ENCODE measurements at regions not wholly inside any gene's neighbourhood (a gene's known extent, or its start where the extent isn't known, plus 50 kb on each side); places are given as distances from the start of the nearest gene placed in this dataset.

- H3K27me3 ChIP-seq (replicated peaks; ENCODE audit: insufficient read depth) = no peaks in the 10 kb centered on the region
- H3K4me1 ChIP-seq (ENCODE audit: control insufficient read depth in 1 of 2, low read depth in 2 of 2) = no peaks in the 10 kb centered on the region
- ATAC-seq (ENCODE audit: insufficient number of reproducible peaks, low FRiP score, low read depth) = no peak
- TF ChIP-seq, protein P1, sequence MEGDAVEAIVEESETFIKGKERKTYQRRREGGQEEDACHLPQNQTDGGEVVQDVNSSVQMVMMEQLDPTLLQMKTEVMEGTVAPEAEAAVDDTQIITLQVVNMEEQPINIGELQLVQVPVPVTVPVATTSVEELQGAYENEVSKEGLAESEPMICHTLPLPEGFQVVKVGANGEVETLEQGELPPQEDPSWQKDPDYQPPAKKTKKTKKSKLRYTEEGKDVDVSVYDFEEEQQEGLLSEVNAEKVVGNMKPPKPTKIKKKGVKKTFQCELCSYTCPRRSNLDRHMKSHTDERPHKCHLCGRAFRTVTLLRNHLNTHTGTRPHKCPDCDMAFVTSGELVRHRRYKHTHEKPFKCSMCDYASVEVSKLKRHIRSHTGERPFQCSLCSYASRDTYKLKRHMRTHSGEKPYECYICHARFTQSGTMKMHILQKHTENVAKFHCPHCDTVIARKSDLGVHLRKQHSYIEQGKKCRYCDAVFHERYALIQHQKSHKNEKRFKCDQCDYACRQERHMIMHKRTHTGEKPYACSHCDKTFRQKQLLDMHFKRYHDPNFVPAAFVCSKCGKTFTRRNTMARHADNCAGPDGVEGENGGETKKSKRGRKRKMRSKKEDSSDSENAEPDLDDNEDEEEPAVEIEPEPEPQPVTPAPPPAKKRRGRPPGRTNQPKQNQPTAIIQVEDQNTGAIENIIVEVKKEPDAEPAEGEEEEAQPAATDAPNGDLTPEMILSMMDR (IDR thresholded peaks at IDR 0.05) = no peak
- no peak for DNase-seq (ENCODE audit: low spot score)
- H3K9me3 ChIP-seq = no peaks in the 10 kb centered on the region
- no peak overlapping the region for H3K27ac ChIP-seq
- H3K4me3 ChIP-seq = no peak overlapping the region
- no peaks in the 10 kb centered on the region for H3K36me3 ChIP-seq
These were observed 59.8 kb upstream of the C5orf63 start for GRCh38 chr5:127133071-127133470.

DNA sequence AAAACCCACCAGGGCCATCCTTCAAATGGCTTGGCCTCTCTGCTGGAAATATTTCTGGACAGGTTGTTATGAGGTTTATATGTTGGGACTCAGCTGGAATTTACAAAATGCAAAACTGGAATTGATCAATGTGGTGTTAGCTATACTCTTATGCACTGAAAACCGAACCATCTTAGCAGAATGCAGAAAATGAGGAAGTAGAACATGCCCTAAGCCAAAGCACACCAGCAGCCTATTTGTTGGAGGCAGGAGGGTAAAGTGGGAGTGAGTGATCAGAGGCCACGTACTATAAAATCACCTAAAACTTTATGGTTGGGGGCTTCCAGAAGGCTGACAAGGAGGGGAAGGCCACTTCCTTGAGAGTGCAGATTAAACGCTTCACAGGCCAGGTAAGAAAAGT, 63.6 kb upstream of the C5orf63 start:
- no peak for DNase-seq (ENCODE audit: low spot score)

DNA sequence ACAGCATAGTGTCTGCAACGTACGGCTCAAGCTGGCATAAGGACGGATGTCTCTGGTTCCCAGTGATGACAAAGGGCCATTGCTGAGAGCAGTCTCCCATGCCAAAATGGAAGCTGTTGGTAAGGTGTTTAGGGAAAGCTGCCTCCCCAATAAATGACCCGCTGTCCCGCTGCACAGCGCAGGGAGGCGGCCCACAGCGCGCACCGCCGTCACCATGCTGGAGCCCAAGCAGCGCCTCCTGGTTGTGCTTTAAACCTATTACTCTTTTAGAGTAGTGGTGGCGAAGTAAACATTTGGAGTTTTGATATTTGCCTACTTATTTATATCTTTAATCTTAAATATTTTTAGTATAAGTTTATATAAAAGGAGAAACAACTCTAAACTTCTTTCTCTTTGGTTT, 70.4 kb upstream of the C5orf63 start:
- no peaks in the 10 kb centered on the region for H3K27me3 ChIP-seq (replicated peaks; ENCODE audit: insufficient read depth)
- no peaks in the 10 kb centered on the region for H3K4me1 ChIP-seq (ENCODE audit: control insufficient read depth in 1 of 2, low read depth in 2 of 2)
- no peak overlapping the region for H3K27ac ChIP-seq
- ATAC-seq (ENCODE audit: insufficient number of reproducible peaks, low FRiP score, low read depth) (no peak), DNase-seq (ENCODE audit: low spot score) (no peak)
- TF ChIP-seq, protein P1 (IDR thresholded peaks at IDR 0.05) = no peak
- H3K9me3 ChIP-seq = no peaks in the 10 kb centered on the region
- H3K36me3 ChIP-seq = no peaks in the 10 kb centered on the region
- no peak overlapping the region for H3K4me3 ChIP-seq

More for the DNA sequence above, 63.6 kb upstream of the C5orf63 start:
- ATAC-seq (ENCODE audit: insufficient number of reproducible peaks, low FRiP score, low read depth) = no peak
- H3K27ac ChIP-seq = no peak overlapping the region
- no peaks in the 10 kb centered on the region for H3K36me3 ChIP-seq
- no peaks in the 10 kb centered on the region for H3K4me1 ChIP-seq (ENCODE audit: control insufficient read depth in 1 of 2, low read depth in 2 of 2)
- no peaks in the 10 kb centered on the region for H3K9me3 ChIP-seq
- H3K4me3 ChIP-seq = no peak overlapping the region
- TF ChIP-seq, protein P1 (IDR thresholded peaks at IDR 0.05) = no peak
- no peaks in the 10 kb centered on the region for H3K27me3 ChIP-seq (replicated peaks; ENCODE audit: insufficient read depth)

- no peak for DNase-seq (ENCODE audit: low spot score)
- Histone ChIP-seq H3K4me3 (no peak overlapping the region), H3K4me1 (ENCODE audit: control insufficient read depth in 1 of 2, low read depth in 2 of 2) (no peaks in the 10 kb centered on the region), H3K27me3 (replicated peaks; ENCODE audit: insufficient read depth) (no peaks in the 10 kb centered on the region), H3K27ac (no peak overlapping the region), H3K36me3 (no peaks in the 10 kb centered on the region), H3K9me3 (no peaks in the 10 kb centered on the region)
- ATAC-seq (ENCODE audit: insufficient number of reproducible peaks, low FRiP score, low read depth) = no peak
- TF ChIP-seq, protein P1 (IDR thresholded peaks at IDR 0.05) = no peak
These were observed 79.7 kb upstream of the C5orf63 start for GRCh38 chr5:127153031-127153430.

- no peaks in the 10 kb centered on the region for H3K4me1 ChIP-seq (ENCODE audit: control insufficient read depth in 1 of 2, low read depth in 2 of 2)
- H3K27ac ChIP-seq = no peak overlapping the region
- ATAC-seq (ENCODE audit: insufficient number of reproducible peaks, low FRiP score, low read depth) (no peak), DNase-seq (ENCODE audit: low spot score) (no peak)
- no peaks in the 10 kb centered on the region for H3K9me3 ChIP-seq
- H3K4me3 ChIP-seq = no peak overlapping the region
- H3K36me3 ChIP-seq = no peaks in the 10 kb centered on the region
- no peaks in the 10 kb centered on the region for H3K27me3 ChIP-seq (replicated peaks; ENCODE audit: insufficient read depth)
- TF ChIP-seq, protein P1 (IDR thresholded peaks at IDR 0.05) = no peak
These were observed 80.2 kb upstream of the C5orf63 start for GRCh38 chr5:127153521-127153920.

Measured in thoracic aorta (tissue), 2 donors.